Mesenchymal stem cell (in vitro differentiated cells and primary cell): ENCODE measurements at regions not wholly inside any gene's neighbourhood (a gene's known extent, or its start where the extent isn't known, plus 50 kb on each side); places are given as distances from the start of the nearest gene placed in this dataset.

ENCODE experiments used
- DNase-seq: peaks from one replicate; pipeline ENCODE4 v3.0.0-alpha.2; 2013
- H2AFZ ChIP-seq: one replicate; pipeline ENCODE4 v1.6.1; 2013; ENCODE audit warnings: low read depth, mild to moderate bottlenecking, control low read depth, inconsistent platforms, low read length, moderate library complexity
- H2AK5ac ChIP-seq: 2 replicates; pipeline ENCODE4 v1.6.1; 2013; ENCODE audit warnings: low read length, moderate library complexity, mild to moderate bottlenecking, inconsistent platforms; ENCODE audit not compliant: severe bottlenecking
- H2BK120ac ChIP-seq: one replicate; pipeline ENCODE4 v1.6.1; 2013; ENCODE audit warnings: low read depth, mild to moderate bottlenecking, inconsistent platforms, low read length, moderate library complexity
- H2BK12ac ChIP-seq, 2 experiments: one replicate each; pipeline ENCODE4 v1.6.1; 2013; ENCODE audit warnings: inconsistent platforms in 2 of 2, low read length in 2 of 2, mild to moderate bottlenecking in 2 of 2, moderate library complexity in 2 of 2, control low read depth in 1 of 2
- H2BK15ac ChIP-seq: one replicate; pipeline ENCODE4 v1.6.1; 2013; ENCODE audit warnings: mild to moderate bottlenecking, low read depth, inconsistent platforms; ENCODE audit not compliant: poor library complexity, severe bottlenecking
- H2BK5ac ChIP-seq: 2 replicates; pipeline ENCODE4 v1.6.1; 2013; ENCODE audit warnings: low read depth, mild to moderate bottlenecking, low read length, control low read depth, inconsistent platforms; ENCODE audit not compliant: poor library complexity, severe bottlenecking
- H3K14ac ChIP-seq, 2 experiments: one replicate each; pipeline ENCODE4 v1.6.1; 2013; ENCODE audit warnings: inconsistent platforms in 2 of 2, low read length in 2 of 2, control low read depth in 1 of 2, mild to moderate bottlenecking in 1 of 2, moderate library complexity in 1 of 2
- H3K18ac ChIP-seq, 2 experiments: one replicate each; pipeline ENCODE4 v1.6.1; 2013; ENCODE audit warnings: inconsistent platforms in 2 of 2, low read length in 2 of 2, control low read depth in 1 of 2, low read depth in 1 of 2, mild to moderate bottlenecking in 1 of 2
- H3K23ac ChIP-seq, 2 experiments: one replicate each; pipeline ENCODE4 v1.6.1; 2013; ENCODE audit warnings: inconsistent platforms in 2 of 2, low read length in 2 of 2, mild to moderate bottlenecking in 2 of 2, moderate library complexity in 2 of 2, control low read depth in 1 of 2
- H3K27ac ChIP-seq: 2 replicates; pipeline ENCODE4 v1.5.1; 2013; ENCODE audit warnings: mild to moderate bottlenecking, moderate library complexity, low read length, control low read depth, inconsistent platforms; ENCODE audit not compliant: poor library complexity, severe bottlenecking
- H3K27me3 ChIP-seq, 2 experiments: 2 replicates each; pipeline versions ENCODE4 v1.6.1 to v1.7.0; 2013; ENCODE audit warnings: low read length in 2 of 2, mild to moderate bottlenecking in 2 of 2, moderate library complexity in 2 of 2, control low read depth in 1 of 2, inconsistent platforms in 1 of 2; ENCODE audit not compliant: control insufficient read depth in 1 of 2, insufficient read depth in 1 of 2
- H3K36me3 ChIP-seq, 2 experiments: 2 replicates each; pipeline versions ENCODE4 v1.6.1 to v1.7.0; 2013; ENCODE audit warnings: low read length in 2 of 2, control low read depth in 1 of 2, inconsistent platforms in 1 of 2, low read depth in 1 of 2, mild to moderate bottlenecking in 1 of 2; ENCODE audit not compliant: insufficient read depth in 2 of 2, control insufficient read depth in 1 of 2
- H3K4ac ChIP-seq, 2 experiments: one replicate each; pipeline ENCODE4 v1.6.1; 2013; ENCODE audit warnings: inconsistent platforms in 2 of 2, low read length in 2 of 2, mild to moderate bottlenecking in 2 of 2, moderate library complexity in 2 of 2, control low read depth in 1 of 2, low read depth in 1 of 2
- H3K4me1 ChIP-seq: 2 replicates; pipeline ENCODE4 v1.6.1; 2013; ENCODE audit warnings: low read depth, low read length, control low read depth; ENCODE audit not compliant: control insufficient read depth, insufficient read depth
- H3K4me2 ChIP-seq: 2 replicates; pipeline ENCODE4 v1.6.1; 2013; ENCODE audit warnings: low read length, mild to moderate bottlenecking, inconsistent platforms; ENCODE audit not compliant: poor library complexity, severe bottlenecking
- H3K4me3 ChIP-seq, 2 experiments: 2 replicates each; pipeline versions ENCODE4 v1.5.1 to v1.7.0; 2013; ENCODE audit warnings: low read length in 2 of 2, mild to moderate bottlenecking in 2 of 2, control low read depth in 1 of 2, low read depth in 1 of 2; ENCODE audit not compliant: insufficient read depth in 1 of 2
- H3K79me1 ChIP-seq: replicated peaks from 2 replicates; pipeline ENCODE4 v1.6.1; 2013; ENCODE audit warnings: mild to moderate bottlenecking, control low read depth, low read length, inconsistent platforms; ENCODE audit not compliant: poor library complexity, severe bottlenecking
- H3K9ac ChIP-seq: 2 replicates; pipeline ENCODE4 v1.7.0; 2013; ENCODE audit warnings: mild to moderate bottlenecking, low read length, moderate library complexity
- H3K9me3 ChIP-seq: 2 replicates; pipeline ENCODE4 v1.7.0; 2013; ENCODE audit warnings: mild to moderate bottlenecking, low read length; ENCODE audit not compliant: control insufficient read depth
- H4K8ac ChIP-seq: one replicate; pipeline ENCODE4 v1.6.1; 2013; ENCODE audit warnings: inconsistent platforms, mild to moderate bottlenecking, low read length, moderate library complexity
- H4K91ac ChIP-seq: one replicate; pipeline ENCODE4 v1.6.1; 2013; ENCODE audit warnings: mild to moderate bottlenecking, low read length, inconsistent platforms
- WGBS: methylation state at CpG from one replicate; pipeline ENCODE4 v1.1.7; 2013; ENCODE audit warnings: mixed read lengths; 5-methylcytosine and 5-hydroxymethylcytosine counted together

- H3K9ac ChIP-seq, result no peak overlapping the region
- no peak overlapping the region for H3K4me2 ChIP-seq
- H2BK15ac ChIP-seq, result peak overlapping the region; percentile 26
- H3K23ac ChIP-seq, result no peak overlapping the region
- H2BK5ac ChIP-seq, result no peak overlapping the region
- no peak overlapping the region for H4K91ac ChIP-seq
- H3K14ac ChIP-seq, result no peak overlapping the region
- no peaks in the 10 kb centered on the region for H3K79me1 ChIP-seq
- peak overlapping the region in 1 of 2 experiments; percentile 90 for H2BK12ac ChIP-seq
- WGBS, result 40% methylated on average over 1 of the region's 3 CpGs
- H3K27ac ChIP-seq, result no peak overlapping the region
- no peaks in the 10 kb centered on the region for H3K27me3 ChIP-seq
- no peak for DNase-seq
- H3K18ac ChIP-seq, result peak overlapping the region in 1 of 2 experiments; percentile 40
- peak overlapping the region in 1 of 2 experiments; percentile 71 for H3K4ac ChIP-seq
- H2AFZ ChIP-seq, result no peak overlapping the region
- no peaks in the 10 kb centered on the region for H3K9me3 ChIP-seq
- H4K8ac ChIP-seq, result no peak overlapping the region
- H3K4me1 ChIP-seq, result peaks cover 33% of the 10 kb centered on the region
- peak overlapping the region; percentile 2 for H2BK120ac ChIP-seq
- H3K36me3 ChIP-seq, result no peaks in the 10 kb centered on the region
- peak overlapping the region; percentile 26 for H2AK5ac ChIP-seq
- H3K4me3 ChIP-seq, result no peak overlapping the region
Observed at GRCh38 chr1:234929369-234929768, 199.3 kb downstream of the TOMM20 start.

GRCh38 chr1:234928642-234929041, 200.0 kb downstream of the TOMM20 start:
- Histone ChIP-seq H3K9ac (no peak overlapping the region), H3K9me3 (no peaks in the 10 kb centered on the region), H2BK120ac (peak overlapping the region; percentile 39), H2AFZ (no peak overlapping the region), H3K14ac (peak overlapping the region in 1 of 2 experiments; percentile 19), H3K4me3 (no peak overlapping the region), H2AK5ac (peak overlapping the region; percentile 97), H4K91ac (peak overlapping the region; percentile 61), H2BK5ac (no peak overlapping the region), H3K79me1 (no peaks in the 10 kb centered on the region), H3K18ac (peak overlapping the region; percentile 64 to 96), H2BK15ac (peak overlapping the region; percentile 88), H3K4me1 (peaks cover 33% of the 10 kb centered on the region), H3K4ac (peak overlapping the region; percentile 46 to 71), H3K4me2 (no peak overlapping the region), H4K8ac (peak overlapping the region; percentile 59), H3K27me3 (no peaks in the 10 kb centered on the region), H3K36me3 (no peaks in the 10 kb centered on the region), H3K27ac (no peak overlapping the region), H2BK12ac (peak overlapping the region; percentile 65 to 90), H3K23ac (no peak overlapping the region)
- 87% methylated on average over 5 of the region's 5 CpGs for WGBS
- DNase-seq, result no peak

- H2BK12ac ChIP-seq, result peak overlapping the region; percentile 65 to 95
- no peak overlapping the region for H3K27ac ChIP-seq
- WGBS, result 75% methylated on average over 8 of the region's 10 CpGs
- H3K27me3 ChIP-seq, result no peaks in the 10 kb centered on the region
- H3K9ac ChIP-seq, result no peak overlapping the region
- H3K79me1 ChIP-seq, result no peaks in the 10 kb centered on the region
- peak overlapping the region; percentile 44 for H2BK120ac ChIP-seq
- no peaks in the 10 kb centered on the region for H3K36me3 ChIP-seq
- no peak overlapping the region for H3K4me3 ChIP-seq
- peak overlapping the region; percentile 61 for H4K91ac ChIP-seq
- H2BK5ac ChIP-seq, result no peak overlapping the region
- DNase-seq, result peak; percentile 38
- peak overlapping the region; percentile 71 to 96 for H3K4ac ChIP-seq
- H3K4me2 ChIP-seq, result no peak overlapping the region
- no peak overlapping the region for H2AFZ ChIP-seq
- H4K8ac ChIP-seq, result no peak overlapping the region
- no peak overlapping the region for H3K23ac ChIP-seq
- peak overlapping the region; percentile 97 for H2AK5ac ChIP-seq
- peak overlapping the region; percentile 42 to 96 for H3K18ac ChIP-seq
- H3K14ac ChIP-seq, result no peak overlapping the region
- peaks cover 29% of the 10 kb centered on the region for H3K4me1 ChIP-seq
- H2BK15ac ChIP-seq, result peak overlapping the region; percentile 44
- H3K9me3 ChIP-seq, result no peaks in the 10 kb centered on the region
Observed at GRCh38 chr1:234927971-234928640, 200.5 kb downstream of the TOMM20 start.

GRCh38 chr1:234927312-234927970, 201.2 kb downstream of the TOMM20 start:
- Histone ChIP-seq H2BK15ac (peak overlapping the region; percentile 95), H3K9me3 (no peaks in the 10 kb centered on the region), H3K27ac (no peak overlapping the region), H2BK12ac (peak overlapping the region; percentile 95 to 99), H3K23ac (no peak overlapping the region), H3K18ac (peak overlapping the region; percentile 50 to 85), H3K4me2 (no peak overlapping the region), H3K79me1 (no peaks in the 10 kb centered on the region), H3K36me3 (no peaks in the 10 kb centered on the region), H2BK120ac (peak overlapping the region; percentile 44), H2AFZ (no peak overlapping the region), H4K91ac (peak overlapping the region; percentile 97), H3K4ac (peak overlapping the region; percentile 86 to 96), H3K14ac (peak overlapping the region in 1 of 2 experiments; percentile 55), H3K9ac (no peak overlapping the region), H3K4me3 (no peak overlapping the region), H4K8ac (peak overlapping the region; percentile 64), H3K4me1 (peaks cover 27% of the 10 kb centered on the region), H3K27me3 (no peaks in the 10 kb centered on the region), H2AK5ac (peak overlapping the region; percentile 95), H2BK5ac (no peak overlapping the region)
- DNase-seq, result no peak
- 93% methylated on average over 10 of the region's 10 CpGs for WGBS
